WTC11 (cell line): ENCODE measurements at regions not wholly inside any gene's neighbourhood (a gene's known extent, or its start where the extent isn't known, plus 50 kb on each side); places are given as distances from the start of the nearest gene placed in this dataset.

Experiments
- ATAC-seq: fragments of 200-7000 bp; cut with Tn5 transposase; 2 replicates; pipeline ENCODE4 v1.10.0; 2021; ENCODE audit warnings: mild to moderate bottlenecking, moderate library complexity
- CTCF ChIA-PET: fragments of 300-600 bp; sonication (Branson Sonifier 250); formaldehyde crosslinking; loops from one replicate; lab custom pipeline; 2021; ENCODE audit warnings: antibody characterized with exemption; lab: Charles Lee
- POLR2A ChIA-PET: fragments of 350-600 bp; sonication (Branson Sonifier 250); formaldehyde crosslinking; loops from one replicate; lab custom pipeline; 2021; ENCODE audit warnings: antibody characterized with exemption; lab: Charles Lee
- DNase-seq: peaks from one replicate; pipeline ENCODE4 v3.0.0; 2021; ENCODE audit warnings: low spot score
- H3K27ac Mint-ChIP-seq: 2 replicates; pipeline ENCODE4 v1.8.0; 2021; ENCODE audit warnings: mixed read lengths
- H3K27me3 Mint-ChIP-seq: 2 replicates; pipeline ENCODE4 v1.8.0; 2021; ENCODE audit warnings: low read depth, mild to moderate bottlenecking, moderate library complexity, mixed read lengths
- H3K36me3 Mint-ChIP-seq: 2 replicates; pipeline ENCODE4 v1.8.0; 2021; ENCODE audit warnings: mixed read lengths
- H3K4me1 Mint-ChIP-seq: 2 replicates; pipeline ENCODE4 v1.8.0; 2022; ENCODE audit warnings: mixed read lengths
- H3K4me3 Mint-ChIP-seq: 2 replicates; pipeline ENCODE4 v1.8.0; 2021; ENCODE audit warnings: mild to moderate bottlenecking, moderate library complexity, mixed read lengths
- H3K9me3 Mint-ChIP-seq: 2 replicates; pipeline ENCODE4 v1.8.0; 2021; ENCODE audit warnings: mixed read lengths
- CREM ChIP-seq: sonication (generic); formaldehyde crosslinking; IDR thresholded peaks from 2 replicates; pipeline ENCODE4 v1.8.1; 2022; ENCODE audit warnings: mild to moderate bottlenecking, missing genetic modification reagents, moderate library complexity
- E2F5 ChIP-seq: sonication (generic); formaldehyde crosslinking; IDR thresholded peaks from 2 replicates; pipeline ENCODE4 v1.8.1; 2022; ENCODE audit warnings: mild to moderate bottlenecking, moderate library complexity, missing genetic modification reagents
- EMX1 ChIP-seq: fragments of 250-450 bp; sonication (Bioruptor Pico); IDR thresholded peaks from 2 replicates; pipeline ENCODE4 v1.8.0; 2021; ENCODE audit warnings: mild to moderate bottlenecking
- ESRRA ChIP-seq: sonication (generic); formaldehyde crosslinking; IDR thresholded peaks from 2 replicates; pipeline ENCODE4 v1.8.1; 2022; ENCODE audit warnings: mild to moderate bottlenecking, missing genetic modification reagents, borderline replicate concordance
- FOXJ3 ChIP-seq: sonication (generic); formaldehyde crosslinking; IDR thresholded peaks from 2 replicates; pipeline ENCODE4 v1.9.0; 2021; ENCODE audit warnings: missing genetic modification reagents, mild to moderate bottlenecking, borderline replicate concordance
- FOXP4 ChIP-seq: sonication (generic); formaldehyde crosslinking; IDR thresholded peaks from 2 replicates; pipeline ENCODE4 v1.8.0; 2022; ENCODE audit warnings: mild to moderate bottlenecking, missing genetic modification reagents
- JUN ChIP-seq: sonication (generic); formaldehyde crosslinking; IDR thresholded peaks from 2 replicates; pipeline ENCODE4 v1.8.0; 2023; ENCODE audit warnings: mild to moderate bottlenecking, missing genetic modification reagents
- KAT7 ChIP-seq: sonication (generic); formaldehyde crosslinking; IDR thresholded peaks from 2 replicates; pipeline ENCODE4 v1.8.1; 2023; ENCODE audit warnings: missing genetic modification reagents, mild to moderate bottlenecking, borderline replicate concordance
- MXD4 ChIP-seq: fragments of 250-450 bp; sonication (Bioruptor Pico); IDR thresholded peaks from 2 replicates; pipeline ENCODE4 v1.8.0; 2021; ENCODE audit warnings: mild to moderate bottlenecking, moderate library complexity, borderline replicate concordance
- NFYB ChIP-seq: sonication (generic); formaldehyde crosslinking; conservative IDR thresholded peaks from 2 replicates; pipeline ENCODE4 v1.8.0; 2022; ENCODE audit warnings: low read depth, missing genetic modification reagents
- NR1H2 ChIP-seq: sonication (generic); formaldehyde crosslinking; IDR thresholded peaks from 2 replicates; pipeline ENCODE4 v1.9.0; 2021; ENCODE audit warnings: mild to moderate bottlenecking, moderate library complexity, missing genetic modification reagents
- NR2C2 ChIP-seq: sonication (generic); formaldehyde crosslinking; IDR thresholded peaks from 2 replicates; pipeline ENCODE4 v1.8.0; 2022; ENCODE audit warnings: mild to moderate bottlenecking, missing genetic modification reagents
- OVOL2 ChIP-seq: fragments of 250-450 bp; sonication (Bioruptor Pico); IDR thresholded peaks from 2 replicates; pipeline ENCODE4 v1.9.0; 2021; ENCODE audit warnings: mild to moderate bottlenecking, borderline replicate concordance
- RELA ChIP-seq: sonication (generic); formaldehyde crosslinking; IDR thresholded peaks from 2 replicates; pipeline ENCODE4 v1.8.1; 2022; ENCODE audit warnings: missing genetic modification reagents, mild to moderate bottlenecking, borderline replicate concordance
- SMAD3 ChIP-seq: sonication (generic); formaldehyde crosslinking; IDR thresholded peaks from 2 replicates; pipeline ENCODE4 v1.8.0; 2022; ENCODE audit warnings: missing genetic modification reagents, mild to moderate bottlenecking, borderline replicate concordance
- SOX15 ChIP-seq: fragments of 250-450 bp; sonication (Bioruptor Pico); IDR thresholded peaks from 2 replicates; pipeline ENCODE4 v1.9.0; 2021; ENCODE audit warnings: mild to moderate bottlenecking
- TEAD1 ChIP-seq: sonication (generic); formaldehyde crosslinking; IDR thresholded peaks from 2 replicates; pipeline ENCODE4 v1.8.0; 2022; ENCODE audit warnings: mild to moderate bottlenecking, missing genetic modification reagents
- ZNF219 ChIP-seq: sonication (generic); formaldehyde crosslinking; IDR thresholded peaks from 2 replicates; pipeline ENCODE4 v1.8.0; 2023; ENCODE audit warnings: missing genetic modification reagents, mild to moderate bottlenecking, borderline replicate concordance
- ZSCAN18 ChIP-seq: fragments of 250-450 bp; sonication (Bioruptor Pico); IDR thresholded peaks from 2 replicates; pipeline ENCODE4 v2.1.2; 2022; ENCODE audit warnings: mild to moderate bottlenecking, moderate library complexity
- TF ChIP-seq, protein P1 (sequence below): sonication (generic); formaldehyde crosslinking; IDR thresholded peaks from 2 replicates; pipeline ENCODE4 v1.8.1; 2023; ENCODE audit warnings: mild to moderate bottlenecking, missing genetic modification reagents, borderline replicate concordance

- peaks cover 19% of the 10 kb centered on the region for H3K4me1 Mint-ChIP-seq
- H3K27me3 Mint-ChIP-seq: peaks cover 2% of the 10 kb centered on the region; the same call in 1 of the 2 replicates
- peaks cover 29% of the 10 kb centered on the region for H3K9me3 Mint-ChIP-seq
- no peak for TF ChIP-seq NR1H2 (CRISPR knock-in tag)
- TF ChIP-seq ESRRA (CRISPR knock-in tag): no peak
- TF ChIP-seq NR2C2 (CRISPR knock-in tag): no peak
- TF ChIP-seq, protein P1, sequence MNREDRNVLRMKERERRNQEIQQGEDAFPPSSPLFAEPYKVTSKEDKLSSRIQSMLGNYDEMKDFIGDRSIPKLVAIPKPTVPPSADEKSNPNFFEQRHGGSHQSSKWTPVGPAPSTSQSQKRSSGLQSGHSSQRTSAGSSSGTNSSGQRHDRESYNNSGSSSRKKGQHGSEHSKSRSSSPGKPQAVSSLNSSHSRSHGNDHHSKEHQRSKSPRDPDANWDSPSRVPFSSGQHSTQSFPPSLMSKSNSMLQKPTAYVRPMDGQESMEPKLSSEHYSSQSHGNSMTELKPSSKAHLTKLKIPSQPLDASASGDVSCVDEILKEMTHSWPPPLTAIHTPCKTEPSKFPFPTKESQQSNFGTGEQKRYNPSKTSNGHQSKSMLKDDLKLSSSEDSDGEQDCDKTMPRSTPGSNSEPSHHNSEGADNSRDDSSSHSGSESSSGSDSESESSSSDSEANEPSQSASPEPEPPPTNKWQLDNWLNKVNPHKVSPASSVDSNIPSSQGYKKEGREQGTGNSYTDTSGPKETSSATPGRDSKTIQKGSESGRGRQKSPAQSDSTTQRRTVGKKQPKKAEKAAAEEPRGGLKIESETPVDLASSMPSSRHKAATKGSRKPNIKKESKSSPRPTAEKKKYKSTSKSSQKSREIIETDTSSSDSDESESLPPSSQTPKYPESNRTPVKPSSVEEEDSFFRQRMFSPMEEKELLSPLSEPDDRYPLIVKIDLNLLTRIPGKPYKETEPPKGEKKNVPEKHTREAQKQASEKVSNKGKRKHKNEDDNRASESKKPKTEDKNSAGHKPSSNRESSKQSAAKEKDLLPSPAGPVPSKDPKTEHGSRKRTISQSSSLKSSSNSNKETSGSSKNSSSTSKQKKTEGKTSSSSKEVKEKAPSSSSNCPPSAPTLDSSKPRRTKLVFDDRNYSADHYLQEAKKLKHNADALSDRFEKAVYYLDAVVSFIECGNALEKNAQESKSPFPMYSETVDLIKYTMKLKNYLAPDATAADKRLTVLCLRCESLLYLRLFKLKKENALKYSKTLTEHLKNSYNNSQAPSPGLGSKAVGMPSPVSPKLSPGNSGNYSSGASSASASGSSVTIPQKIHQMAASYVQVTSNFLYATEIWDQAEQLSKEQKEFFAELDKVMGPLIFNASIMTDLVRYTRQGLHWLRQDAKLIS (CRISPR knock-in tag): no peak
- no peak for TF ChIP-seq ZNF219 (CRISPR knock-in tag)
- TF ChIP-seq E2F5: no peak
- TF ChIP-seq JUN (CRISPR knock-in tag): no peak
- no peak for TF ChIP-seq EMX1
- TF ChIP-seq SOX15 (CRISPR knock-in tag): no peak
- TF ChIP-seq FOXJ3 (CRISPR knock-in tag): no peak
- no peak for TF ChIP-seq TEAD1 (CRISPR knock-in tag)
- TF ChIP-seq MXD4 (CRISPR knock-in tag): no peak
- TF ChIP-seq OVOL2 (CRISPR knock-in tag): no peak
- TF ChIP-seq FOXP4: no peak
- TF ChIP-seq RELA (CRISPR knock-in tag): no peak
- no peak for TF ChIP-seq SMAD3 (CRISPR knock-in tag)
- no peak for TF ChIP-seq KAT7 (CRISPR knock-in tag)
- TF ChIP-seq ZSCAN18 (CRISPR knock-in tag): no peak
- no peak for TF ChIP-seq NFYB (CRISPR knock-in tag)
- TF ChIP-seq CREM: no peak
- POLR2A ChIA-PET: no interaction called here
- H3K27ac Mint-ChIP-seq: no peak overlapping the region
- H3K4me3 Mint-ChIP-seq: no peak overlapping the region
- CTCF ChIA-PET: no interaction called here
- ATAC-seq: no peak
- DNase-seq: no peak
- peaks cover 5% of the 10 kb centered on the region for H3K36me3 Mint-ChIP-seq
These were observed 57.3 kb upstream of the CST7 start for GRCh38 chr20:24891546-24892393.
